Right lobe of liver (tissue), 6 donors: ENCODE measurements at regions not wholly inside any gene's neighbourhood (a gene's known extent, or its start where the extent isn't known, plus 50 kb on each side); places are given as distances from the start of the nearest gene placed in this dataset.

Experiments
- ATAC-seq, 4 donors: fragments of 200-7000 bp; cut with Tn5 transposase; one replicate each; pipeline ENCODE4 v1.9.1; 2020; ENCODE audit warnings: mild to moderate bottlenecking in 4 of 4, moderate library complexity in 4 of 4
- DNase-seq, 3 donors: peaks; one replicate each; pipeline ENCODE4 v3.0.0-alpha.2; 2020
- H3K27ac ChIP-seq, 3 donors: fragments of 200-600 bp; one replicate each; pipeline ENCODE4 v1.8.0; 2022
- H3K27me3 ChIP-seq, 2 donors: fragments of 200-600 bp; one replicate each; pipeline ENCODE4 v1.8.0; 2022
- H3K36me3 ChIP-seq, 4 donors: fragments of 200-600 bp; sonication (generic) in 1 of 4; one replicate each; pipeline versions ENCODE4 v1.5.1 to v1.8.0; 2017 to 2022; ENCODE audit warnings: control low read depth in 1 of 4
- H3K4me1 ChIP-seq, 4 donors: fragments of 200-600 bp; sonication (generic) in 1 of 4; one replicate each; pipeline versions ENCODE4 v1.5.1 to v1.8.0; 2017 to 2022; ENCODE audit warnings: control low read depth in 1 of 4
- H3K4me3 ChIP-seq, 3 donors: fragments of 200-600 bp; one replicate each; pipeline ENCODE4 v1.8.0; 2022
- H3K9me3 ChIP-seq, 4 donors: fragments of 200-600 bp; sonication (generic) in 1 of 4; one replicate each; pipeline versions ENCODE4 v1.5.1 to v1.8.0; 2017 to 2022; ENCODE audit warnings: control low read depth in 1 of 4
- CTCF ChIP-seq, 4 donors: fragments of 200-600 bp in 3 of 4; fragments of 450-650 bp in 1 of 4; IDR thresholded peaks; one replicate each; pipeline versions ENCODE4 v1.5.1 to v1.8.0; 2016 to 2022; ENCODE audit warnings: antibody characterized with exemption in 4 of 4, mild to moderate bottlenecking in 2 of 4
- POLR2A ChIP-seq: fragments of 450-650 bp; IDR thresholded peaks from one replicate; pipeline ENCODE4 v1.6.1; 2017; ENCODE audit warnings: antibody characterized with exemption, mild to moderate bottlenecking
- WGBS: methylation state at CpG from one replicate; pipeline ENCODE4 v1.1.6; 2018; ENCODE audit warnings: low coverage, low lambda C conversion rate; ENCODE audit not compliant: insufficient coverage; ENCODE audit errors: missing lambda C conversion rate; 5-methylcytosine and 5-hydroxymethylcytosine counted together
- intact Hi-C, 2 donors: fragments of 100-400 bp; cut with DNase I; formaldehyde crosslinking; loops; one replicate each; pipeline versions ENCODE4 v1.11.2 to v1.14.1; 2022
- donor health status: DM: no; HTN: yes; CAD: no.
- donor health status: DM: no; HTN: no; CAD: no.
- donor health status: DM: no; HTN: no; CAD: no.
- donor health status: DM: no; HTN: yes; CAD: no.
- donor health status: DM: no; HTN: yes; CAD: no.

- H3K27ac ChIP-seq: no peak overlapping the region
- H3K4me3 ChIP-seq: no peak overlapping the region
- H3K27me3 ChIP-seq: no peaks in the 10 kb centered on the region
- WGBS: 29% methylated on average over 3 of the region's 3 CpGs
- DNase-seq (no peak), ATAC-seq (no peak)
- TF ChIP-seq CTCF (IDR thresholded peaks at IDR 0.05) (no peak), POLR2A (no peak)
- intact Hi-C loops: no loop called here
- no peaks in the 10 kb centered on the region for H3K36me3 ChIP-seq
- no peaks in the 10 kb centered on the region for H3K9me3 ChIP-seq
- no peaks in the 10 kb centered on the region for H3K4me1 ChIP-seq
Measured at GRCh38 chr5:28402590-28403301, 1364.4 kb upstream of the CDH9 start.

- Histone ChIP-seq H3K27me3 (no peaks in the 10 kb centered on the region), H3K9me3 (no peaks in the 10 kb centered on the region), H3K36me3 (no peaks in the 10 kb centered on the region), H3K27ac (no peak overlapping the region), H3K4me1 (no peaks in the 10 kb centered on the region), H3K4me3 (no peak overlapping the region)
- TF ChIP-seq POLR2A: no peak
- TF ChIP-seq CTCF (IDR thresholded peaks at IDR 0.05): no peak
- no peak for DNase-seq
- intact Hi-C loops: no loop called here
- 78% methylated on average over 2 of the region's 2 CpGs for WGBS
- no peak for ATAC-seq
Measured at GRCh38 chr5:28400076-28400475, 1361.7 kb upstream of the CDH9 start.

GRCh38 chr5:28399211-28399610, 1360.8 kb upstream of the CDH9 start:
- no peak for ATAC-seq
- intact Hi-C loops: no loop called here
- Histone ChIP-seq H3K4me3 (no peak overlapping the region), H3K36me3 (no peaks in the 10 kb centered on the region), H3K4me1 (no peaks in the 10 kb centered on the region), H3K9me3 (no peaks in the 10 kb centered on the region), H3K27me3 (no peaks in the 10 kb centered on the region), H3K27ac (no peak overlapping the region)
- no peak for DNase-seq
- TF ChIP-seq CTCF (IDR thresholded peaks at IDR 0.05) (no peak), POLR2A (no peak)

GRCh38 chr5:28398185-28398584, 1359.8 kb upstream of the CDH9 start:
- intact Hi-C loops: no loop called here
- DNase-seq (no peak), ATAC-seq (no peak)
- TF ChIP-seq CTCF (IDR thresholded peaks at IDR 0.05) (no peak), POLR2A (no peak)
- no peaks in the 10 kb centered on the region for H3K27me3 ChIP-seq
- H3K4me3 ChIP-seq: no peak overlapping the region
- no peaks in the 10 kb centered on the region for H3K4me1 ChIP-seq
- H3K9me3 ChIP-seq: no peaks in the 10 kb centered on the region
- WGBS: 38% methylated on average over 3 of the region's 3 CpGs
- no peak overlapping the region for H3K27ac ChIP-seq
- H3K36me3 ChIP-seq: no peaks in the 10 kb centered on the region

- ATAC-seq: no peak
- H3K4me3 ChIP-seq: no peak overlapping the region
- 39% methylated on average over 4 of the region's 4 CpGs for WGBS
- TF ChIP-seq POLR2A: no peak
- H3K4me1 ChIP-seq: no peaks in the 10 kb centered on the region
- H3K36me3 ChIP-seq: no peaks in the 10 kb centered on the region
- intact Hi-C loops: no loop called here
- H3K9me3 ChIP-seq: no peaks in the 10 kb centered on the region
- DNase-seq: no peak
- no peaks in the 10 kb centered on the region for H3K27me3 ChIP-seq
- H3K27ac ChIP-seq: no peak overlapping the region
Measured at GRCh38 chr5:28397502-28397941, 1359.1 kb upstream of the CDH9 start.
